H1 (cell line): ENCODE measurements at regions not wholly inside any gene's neighbourhood (a gene's known extent, or its start where the extent isn't known, plus 50 kb on each side); places are given as distances from the start of the nearest gene placed in this dataset.
A peak's percentile ranks its signal among the peaks of the same experiment; 100 is the strongest.

Experiments used
- CTCF ChIA-PET: fragments of 300-600 bp; sonication (Branson Sonifier 250); formaldehyde crosslinking; loops from one replicate; lab custom pipeline; 2021; ENCODE audit not compliant: partially characterized antibody; lab: Charles Lee
- POLR2A ChIA-PET: fragments of 300-600 bp; sonication (Branson Sonifier 250); formaldehyde crosslinking; loops from one replicate; lab custom pipeline; 2021; ENCODE audit warnings: inconsistent platforms; ENCODE audit not compliant: partially characterized antibody; lab: Charles Lee
- DNase-seq, 2 experiments: peaks; one replicate each; pipeline versions ENCODE4 v3.0.0 to v3.0.0-alpha.2; 2010 to 2022; ENCODE audit warnings: low spot score in 2 of 2, low read depth in 1 of 2, mixed read lengths in 1 of 2
- FAIRE-seq: peaks from 2 replicates; lab custom pipeline; 2011; peaks lifted over from hg19 to GRCh38; lab: Jason Lieb, UNC
- H2AFZ ChIP-seq: 2 replicates; pipeline ENCODE4 v1.8.1; 2012; ENCODE audit warnings: low read length, inconsistent platforms
- H2AK5ac ChIP-seq: 2 replicates; pipeline ENCODE4 v1.6.1; 2013; ENCODE audit warnings: low read depth, low read length
- H2BK120ac ChIP-seq: replicated peaks from 2 replicates; pipeline ENCODE3; 2013; ENCODE audit warnings: low read depth, low read length, inconsistent platforms
- H2BK12ac ChIP-seq: 2 replicates; pipeline ENCODE4 v1.6.1; 2013; ENCODE audit warnings: low read depth, low read length
- H2BK15ac ChIP-seq: 2 replicates; pipeline ENCODE4 v1.6.1; 2013; ENCODE audit warnings: low read length
- H2BK20ac ChIP-seq: 2 replicates; pipeline ENCODE4 v1.6.1; 2013; ENCODE audit warnings: low read length
- H2BK5ac ChIP-seq: 2 replicates; pipeline ENCODE4 v1.6.1; 2013; ENCODE audit warnings: low read depth, low read length
- H3K14ac ChIP-seq: 2 replicates; pipeline ENCODE4 v1.6.1; 2013; ENCODE audit warnings: inconsistent platforms; ENCODE audit not compliant: insufficient read length
- H3K18ac ChIP-seq: 2 replicates; pipeline ENCODE4 v1.6.1; 2013; ENCODE audit warnings: low read length; ENCODE audit errors: extremely low read depth
- H3K23ac ChIP-seq: 2 replicates; pipeline ENCODE4 v1.6.1; 2013; ENCODE audit warnings: inconsistent platforms; ENCODE audit not compliant: insufficient read length
- H3K23me2 ChIP-seq: 2 replicates; pipeline ENCODE4 v1.6.1; 2013; ENCODE audit warnings: low read depth, low read length
- H3K27ac ChIP-seq: 2 replicates; pipeline ENCODE4 v1.6.1; 2011; ENCODE audit warnings: low read depth, low read length, inconsistent platforms
- H3K27me3 ChIP-seq, 4 experiments: replicated peaks in 1 of 4; 1 replicate in 1 of 4; 2 replicates in 3 of 4; pipeline versions ENCODE4 v1.6.1 to v1.8.1; 2011 to 2013; ENCODE audit warnings: low read length in 3 of 4, mild to moderate bottlenecking in 3 of 4, inconsistent platforms in 2 of 4, mixed read lengths in 2 of 4, moderate library complexity in 1 of 4; ENCODE audit not compliant: control insufficient read depth in 3 of 4, insufficient read depth in 3 of 4; ENCODE audit errors: extremely low read depth in 1 of 4
- H3K36me3 ChIP-seq, 4 experiments: 2 replicates each; pipeline versions ENCODE4 v1.6.1 to v1.8.1; 2011 to 2013; ENCODE audit warnings: mild to moderate bottlenecking in 4 of 4, low read length in 3 of 4, moderate library complexity in 2 of 4, control low read depth in 1 of 4, inconsistent platforms in 1 of 4; ENCODE audit not compliant: insufficient read depth in 4 of 4, control insufficient read depth in 2 of 4
- H3K4ac ChIP-seq: replicated peaks from 2 replicates; pipeline ENCODE3; 2013; ENCODE audit warnings: low read length, low read depth, mixed read lengths, inconsistent platforms; ENCODE audit not compliant: insufficient read length
- H3K4me1 ChIP-seq, 4 experiments: replicated peaks in 1 of 4; 1 replicate in 1 of 4; 2 replicates in 3 of 4; pipeline versions ENCODE4 v1.6.1 to v1.8.1; 2011 to 2013; ENCODE audit warnings: low read length in 3 of 4, inconsistent platforms in 2 of 4, mixed read lengths in 1 of 4; ENCODE audit not compliant: insufficient read depth in 4 of 4, control insufficient read depth in 3 of 4
- H3K4me2 ChIP-seq, 2 experiments: 2 replicates each; pipeline versions ENCODE4 v1.6.1 to v1.8.1; 2011 to 2013; ENCODE audit warnings: low read depth in 2 of 2, low read length in 2 of 2, control low read depth in 1 of 2, inconsistent platforms in 1 of 2, mild to moderate bottlenecking in 1 of 2; ENCODE audit not compliant: insufficient read depth in 1 of 2
- H3K4me3 ChIP-seq, 4 experiments: fragments of 200-600, 300-600 bp in 1 of 4; sonication (generic), shearing (Covaris generic), sonication (Bioruptor Twin) in 1 of 4; 2 replicates each; pipeline versions ENCODE4 v1.5.1 to v1.8.1; 2011 to 2016; ENCODE audit warnings: low read length in 4 of 4, low read depth in 3 of 4, control low read depth in 2 of 4, inconsistent platforms in 2 of 4, mild to moderate bottlenecking in 2 of 4, mixed read lengths in 1 of 4, moderate library complexity in 1 of 4; ENCODE audit not compliant: insufficient read depth in 2 of 4; ENCODE audit errors: extremely low read depth in 1 of 4
- H3K56ac ChIP-seq: replicated peaks from 2 replicates; pipeline ENCODE3; 2013; ENCODE audit warnings: low read depth, mild to moderate bottlenecking, mixed read lengths, low read length, inconsistent platforms; ENCODE audit not compliant: insufficient read length
- H3K79me1 ChIP-seq: 2 replicates; pipeline ENCODE4 v1.6.1; 2013; ENCODE audit warnings: low read depth, low read length, control low read depth
- H3K79me2 ChIP-seq, 2 experiments: 2 replicates each; pipeline versions ENCODE4 v1.6.1 to v1.8.1; 2012 to 2013; ENCODE audit warnings: low read length in 2 of 2, mild to moderate bottlenecking in 2 of 2, inconsistent platforms in 1 of 2; ENCODE audit not compliant: insufficient read depth in 2 of 2, control insufficient read depth in 1 of 2
- H3K9ac ChIP-seq, 4 experiments: replicated peaks in 1 of 4; 1 replicate in 1 of 4; 2 replicates in 3 of 4; pipeline versions ENCODE4 v1.6.1 to v1.8.1; 2011 to 2013; ENCODE audit warnings: low read depth in 3 of 4, low read length in 3 of 4, control low read depth in 2 of 4, mild to moderate bottlenecking in 2 of 4, moderate library complexity in 2 of 4, inconsistent platforms in 1 of 4; ENCODE audit errors: extremely low read depth in 1 of 4
- H3K9me3 ChIP-seq, 2 experiments: 2 replicates each; pipeline versions ENCODE4 v1.6.1 to v1.8.1; 2012 to 2013; ENCODE audit warnings: mild to moderate bottlenecking in 2 of 2, moderate library complexity in 2 of 2, control low read depth in 1 of 2, inconsistent platforms in 1 of 2, low read depth in 1 of 2, low read length in 1 of 2, mixed read lengths in 1 of 2; ENCODE audit not compliant: insufficient read depth in 2 of 2
- H4K20me1 ChIP-seq, 2 experiments: replicated peaks in 1 of 2; 2 replicates each; pipeline versions ENCODE3 to v1.8.1; 2011 to 2013; ENCODE audit warnings: inconsistent platforms in 2 of 2, low read length in 2 of 2, mild to moderate bottlenecking in 1 of 2; ENCODE audit not compliant: insufficient read depth in 2 of 2, control insufficient read depth in 1 of 2
- H4K5ac ChIP-seq: 2 replicates; pipeline ENCODE4 v1.6.1; 2013; ENCODE audit warnings: low read length, low read depth, mixed read lengths, inconsistent platforms; ENCODE audit not compliant: insufficient read length
- H4K8ac ChIP-seq: 2 replicates; pipeline ENCODE4 v1.8.0; 2013; ENCODE audit warnings: mild to moderate bottlenecking, moderate library complexity, low read length, inconsistent platforms; ENCODE audit not compliant: insufficient read depth; ENCODE audit errors: extremely low read depth
- H4K91ac ChIP-seq: replicated peaks from 2 replicates; pipeline ENCODE3; 2013; ENCODE audit warnings: low read length, mixed read lengths, inconsistent platforms; ENCODE audit not compliant: insufficient read length
- BCL11A ChIP-seq, 2 experiments: IDR thresholded peaks; one replicate each; pipeline ENCODE4 v1.6.1; 2011; ENCODE audit warnings: low read depth in 2 of 2, low read length in 2 of 2, mild to moderate bottlenecking in 2 of 2
- CHD2 ChIP-seq: IDR thresholded peaks from 2 replicates; pipeline ENCODE4 v1.6.1; 2012; ENCODE audit warnings: low read length, improper control_type of control experiment
- EGR1 ChIP-seq: IDR thresholded peaks from 2 replicates; pipeline ENCODE4 v1.6.1; 2011; ENCODE audit warnings: low read depth, low read length, borderline replicate concordance
- FOSL1 ChIP-seq: IDR thresholded peaks from 2 replicates; pipeline ENCODE4 v1.6.1; 2011; ENCODE audit warnings: mild to moderate bottlenecking, low read depth, low read length, moderate library complexity; ENCODE audit not compliant: insufficient read depth
- GTF2F1 ChIP-seq: IDR thresholded peaks from 2 replicates; pipeline ENCODE4 v1.6.1; 2012; ENCODE audit warnings: low read depth, low read length, improper control_type of control experiment, borderline replicate concordance
- JUN ChIP-seq: IDR thresholded peaks from 2 replicates; pipeline ENCODE4 v1.6.1; 2011; ENCODE audit warnings: low read depth, mild to moderate bottlenecking, improper control_type of control experiment, low read length
- KDM1A ChIP-seq: fragments of 200-600, 300-600 bp; sonication (generic); IDR thresholded peaks from 2 replicates; pipeline ENCODE4 v1.7.1; 2016; ENCODE audit warnings: mild to moderate bottlenecking, low read length, borderline replicate concordance
- KDM4A ChIP-seq: IDR thresholded peaks from one replicate; pipeline ENCODE4 v1.7.1; 2012; ENCODE audit warnings: low read depth, mild to moderate bottlenecking, moderate library complexity, low read length, inconsistent platforms; ENCODE audit not compliant: severe bottlenecking
- MAFK ChIP-seq: IDR thresholded peaks from 2 replicates; pipeline ENCODE4 v1.6.1; 2012; ENCODE audit warnings: low read depth, mild to moderate bottlenecking, improper control_type of control experiment, low read length
- POLR2AphosphoS5 ChIP-seq: IDR thresholded peaks from 2 replicates; pipeline ENCODE4 v1.6.1; 2011; ENCODE audit warnings: low read depth, low read length
- RFX5 ChIP-seq: IDR thresholded peaks from 2 replicates; pipeline ENCODE4 v1.6.1; 2011; ENCODE audit warnings: low read depth, low read length, improper control_type of control experiment, borderline replicate concordance
- TCF12 ChIP-seq: IDR thresholded peaks from 2 replicates; pipeline ENCODE4 v1.6.1; 2011; ENCODE audit warnings: low read depth, mild to moderate bottlenecking, low read length
- WGBS, 2 experiments: shearing (Covaris generic) in 1 of 2; methylation state at CpG; one replicate each; pipeline versions ENCODE4 v1.1.6 to v1.1.7; 2013 to 2015; ENCODE audit warnings: low lambda C conversion rate in 2 of 2, mixed read lengths in 2 of 2, inconsistent platforms in 1 of 2, low coverage in 1 of 2, missing lambda C conversion rate in 1 of 2; ENCODE audit not compliant: insufficient replicate concordance in 2 of 2, insufficient coverage in 1 of 2, insufficient read length in 1 of 2; ENCODE audit errors: extremely low coverage in 1 of 2, missing lambda C conversion rate in 1 of 2; 5-methylcytosine and 5-hydroxymethylcytosine counted together
- TF ChIP-seq, protein P1 (sequence below): IDR thresholded peaks from 2 replicates; pipeline ENCODE4 v1.6.1; 2012; ENCODE audit warnings: inconsistent platforms
- TF ChIP-seq, protein P2 (sequence below): IDR thresholded peaks from 2 replicates; pipeline ENCODE4 v1.6.1; 2011; ENCODE audit warnings: low read depth, mild to moderate bottlenecking, low read length; ENCODE audit not compliant: insufficient read depth

GRCh38 chr1:187551061-187551460 lies 722.3 kb downstream of the PLA2G4A start:
- no peak overlapping the region for H4K8ac ChIP-seq
- H3K27ac ChIP-seq = no peak overlapping the region
- H3K4me1 ChIP-seq = no peaks in the 10 kb centered on the region
- H4K20me1 ChIP-seq = no peaks in the 10 kb centered on the region
- no peak overlapping the region for H3K4me2 ChIP-seq
- H3K9ac ChIP-seq = no peak overlapping the region
- no peak overlapping the region for H4K5ac ChIP-seq
- no peak overlapping the region for H2BK15ac ChIP-seq
- no peak overlapping the region for H3K4ac ChIP-seq
- no peak overlapping the region for H3K14ac ChIP-seq
- H3K56ac ChIP-seq = no peak overlapping the region
- no peak for FAIRE-seq
- H3K79me1 ChIP-seq = no peaks in the 10 kb centered on the region
- H2BK5ac ChIP-seq = no peak overlapping the region
- no peak overlapping the region for H2AK5ac ChIP-seq
- H3K23me2 ChIP-seq = no peaks in the 10 kb centered on the region
- no peaks in the 10 kb centered on the region for H3K27me3 ChIP-seq
- WGBS, 2 experiments = 95% methylated on average over 19 of the region's 20 CpGs; no CpG with 5 or more reads in 1 of the 2 experiments
- ChIA-PET POLR2A (no interaction called here), CTCF (interaction anchor here (0.8 to 1.3 kb wide), 9 partner anchors 10 to 283 kb away, joined by 3 to 5 read pairs (median 3); no protein-coding TSS in a partner anchor)
- peaks cover 4% of the 10 kb centered on the region in 2 experiments; a peak in 2 of 4 replicates for H3K9me3 ChIP-seq
- H3K4me3 ChIP-seq = no peak overlapping the region
- H2AFZ ChIP-seq = no peak overlapping the region
- H3K18ac ChIP-seq = no peak overlapping the region
- no peak overlapping the region for H4K91ac ChIP-seq
- no peak overlapping the region for H3K23ac ChIP-seq
- 0 out of 4 replicates have a peak, but pooled peaks cover 0 to 3% of the 10 kb centered on the region in 2 experiments for H3K79me2 ChIP-seq
- H2BK12ac ChIP-seq = no peak overlapping the region
- no peak overlapping the region for H2BK120ac ChIP-seq
- H3K36me3 ChIP-seq = no peaks in the 10 kb centered on the region
- H2BK20ac ChIP-seq = no peak overlapping the region
- DNase-seq = peak in 1 of 2 experiments; percentile 66
- TF ChIP-seq CHD2 = no peak
- TF ChIP-seq, protein P1, sequence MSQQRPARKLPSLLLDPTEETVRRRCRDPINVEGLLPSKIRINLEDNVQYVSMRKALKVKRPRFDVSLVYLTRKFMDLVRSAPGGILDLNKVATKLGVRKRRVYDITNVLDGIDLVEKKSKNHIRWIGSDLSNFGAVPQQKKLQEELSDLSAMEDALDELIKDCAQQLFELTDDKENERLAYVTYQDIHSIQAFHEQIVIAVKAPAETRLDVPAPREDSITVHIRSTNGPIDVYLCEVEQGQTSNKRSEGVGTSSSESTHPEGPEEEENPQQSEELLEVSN = no peak
- TF ChIP-seq EGR1 = no peak
- TF ChIP-seq, protein P2, sequence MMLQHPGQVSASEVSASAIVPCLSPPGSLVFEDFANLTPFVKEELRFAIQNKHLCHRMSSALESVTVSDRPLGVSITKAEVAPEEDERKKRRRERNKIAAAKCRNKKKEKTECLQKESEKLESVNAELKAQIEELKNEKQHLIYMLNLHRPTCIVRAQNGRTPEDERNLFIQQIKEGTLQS = no peak
- no peak for TF ChIP-seq POLR2AphosphoS5
- no peak for TF ChIP-seq KDM1A
- TF ChIP-seq KDM4A = no peak
- no peak for TF ChIP-seq JUN
- no peak for TF ChIP-seq MAFK
- TF ChIP-seq TCF12 = no peak
- no peak for TF ChIP-seq GTF2F1
- TF ChIP-seq RFX5 = no peak
- no peak for TF ChIP-seq BCL11A (IDR thresholded peaks at IDR 0.05; ENCODE audit: low read depth in 2 of 2, low read length in 2 of 2)
- TF ChIP-seq FOSL1 = no peak
